ENCODE measurements at regions not wholly inside any gene's neighbourhood (a gene's known extent, or its start where the extent isn't known, plus 50 kb on each side); places are given as distances from the start of the nearest gene placed in this dataset.

- DNase-seq (ENCODE audit: low spot score) = no peak
Measured at GRCh38 chr10:8902926-8903325, 848.4 kb downstream of the GATA3 start.

- DNase-seq (ENCODE audit: low spot score) = no peak
Measured at GRCh38 chr10:8908013-8908412, 853.5 kb downstream of the GATA3 start.

- no peak for DNase-seq (ENCODE audit: low spot score)
Measured at GRCh38 chr10:8910314-8910713, 855.8 kb downstream of the GATA3 start.

GRCh38 chr10:8911032-8911431 is 856.5 kb downstream of the GATA3 start:
- no peak for DNase-seq (ENCODE audit: low spot score)

- no peak for DNase-seq (ENCODE audit: low spot score)
Measured at GRCh38 chr10:8912108-8912507, 857.6 kb downstream of the GATA3 start.

GRCh38 chr10:8913720-8914119 is 859.2 kb downstream of the GATA3 start:
- DNase-seq (ENCODE audit: low spot score) = no peak

GRCh38 chr10:8919280-8919679 is 864.8 kb downstream of the GATA3 start:
- DNase-seq (ENCODE audit: low spot score) = no peak

- no peak for DNase-seq (ENCODE audit: low spot score)
Measured at GRCh38 chr10:8921568-8921967, 867.1 kb downstream of the GATA3 start.

GRCh38 chr10:8923096-8923495 is 868.6 kb downstream of the GATA3 start:
- no peak for DNase-seq (ENCODE audit: low spot score)

- DNase-seq (ENCODE audit: low spot score) = no peak
Measured at GRCh38 chr10:8927705-8928104, 873.2 kb downstream of the GATA3 start.

- DNase-seq (ENCODE audit: low spot score) = no peak
Measured at GRCh38 chr10:8946451-8946850, 892.0 kb downstream of the GATA3 start.

GRCh38 chr10:8950978-8951377 is 896.5 kb downstream of the GATA3 start:
- DNase-seq (ENCODE audit: low spot score) = no peak

- no peak for DNase-seq (ENCODE audit: low spot score)
Measured at GRCh38 chr10:8951440-8952089, 897.1 kb downstream of the GATA3 start.

- no peak for DNase-seq (ENCODE audit: low spot score)
Measured at GRCh38 chr10:8956400-8956799, 901.9 kb downstream of the GATA3 start.

GRCh38 chr10:8962249-8962648 is 907.8 kb downstream of the GATA3 start:
- DNase-seq (ENCODE audit: low spot score) = no peak

GRCh38 chr10:8967061-8967460 is 912.6 kb downstream of the GATA3 start:
- no peak for DNase-seq (ENCODE audit: low spot score)

GRCh38 chr10:8969853-8970252 is 915.4 kb downstream of the GATA3 start:
- no peak for DNase-seq (ENCODE audit: low spot score)

- DNase-seq (ENCODE audit: low spot score) = no peak
Measured at GRCh38 chr10:8975535-8975934, 921.0 kb downstream of the GATA3 start.

GRCh38 chr10:8978100-8978499 is 923.6 kb downstream of the GATA3 start:
- DNase-seq (ENCODE audit: low spot score) = no peak

GRCh38 chr10:8979976-8980375 is 925.5 kb downstream of the GATA3 start:
- no peak for DNase-seq (ENCODE audit: low spot score)

GRCh38 chr10:8981277-8981676 is 926.8 kb downstream of the GATA3 start:
- no peak for DNase-seq (ENCODE audit: low spot score)

- DNase-seq (ENCODE audit: low spot score) = no peak
Measured at GRCh38 chr10:8985651-8986050, 931.2 kb downstream of the GATA3 start.

- DNase-seq (ENCODE audit: low spot score) = no peak
Measured at GRCh38 chr10:8986975-8987374, 932.5 kb downstream of the GATA3 start.

GRCh38 chr10:8987712-8988111 is 933.2 kb downstream of the GATA3 start:
- no peak for DNase-seq (ENCODE audit: low spot score)

Data from HuH-7 (cell line).